Aorta (tissue), 5 donors: ENCODE measurements at regions not wholly inside any gene's neighbourhood (a gene's known extent, or its start where the extent isn't known, plus 50 kb on each side); places are given as distances from the start of the nearest gene placed in this dataset.
"Not testable (repeated sequence)": the region's sequence is repeated elsewhere in the genome, so short reads cannot be mapped to it uniquely, and the experiment has no call there.

Experiments
- ATAC-seq: fragments of 200-7000 bp; cut with Tn5 transposase; one replicate; pipeline ENCODE4 v1.9.1; 2022; ENCODE audit warnings: moderate library complexity; ENCODE audit not compliant: low FRiP score
- DNase-seq, 2 donors: peaks; one replicate each; pipeline ENCODE4 v3.0.0-alpha.2; 2020
- H3K27ac ChIP-seq, 2 donors: one replicate each; pipeline ENCODE4 v1.5.1; 2013; ENCODE audit warnings: low read length in 2 of 2, mild to moderate bottlenecking in 2 of 2, moderate library complexity in 2 of 2, control low read depth in 1 of 2, inconsistent platforms in 1 of 2, low read depth in 1 of 2
- H3K27me3 ChIP-seq, 2 donors: one replicate each; pipeline ENCODE4 v1.6.1; 2013; ENCODE audit warnings: control low read depth in 1 of 2, low read length in 1 of 2, mild to moderate bottlenecking in 1 of 2, moderate library complexity in 1 of 2; ENCODE audit not compliant: insufficient read depth in 2 of 2, control insufficient read depth in 1 of 2
- H3K36me3 ChIP-seq, 2 donors: one replicate each; pipeline ENCODE4 v1.6.1; 2013; ENCODE audit warnings: control low read depth in 1 of 2, low read length in 1 of 2, mild to moderate bottlenecking in 1 of 2; ENCODE audit not compliant: insufficient read depth in 2 of 2, control insufficient read depth in 1 of 2
- H3K4me1 ChIP-seq, 2 donors: one replicate each; pipeline ENCODE4 v1.6.1; 2013; ENCODE audit warnings: low read length in 2 of 2, control low read depth in 1 of 2, mild to moderate bottlenecking in 1 of 2, moderate library complexity in 1 of 2; ENCODE audit not compliant: insufficient read depth in 2 of 2, control insufficient read depth in 1 of 2
- H3K4me3 ChIP-seq, 2 donors: one replicate each; pipeline ENCODE4 v1.5.1; 2013; ENCODE audit warnings: low read length in 2 of 2, control low read depth in 1 of 2, mild to moderate bottlenecking in 1 of 2
- H3K9me3 ChIP-seq: one replicate; pipeline ENCODE4 v1.6.1; 2013; ENCODE audit warnings: mild to moderate bottlenecking, low read length; ENCODE audit not compliant: control insufficient read depth
- WGBS, 2 donors: extraction: QIAGEN DNeasy Blood & Tissue Kit; methylation state at CpG; one replicate each; pipeline ENCODE4 v1.1.7; 2013; 5-methylcytosine and 5-hydroxymethylcytosine counted together
- intact Hi-C, 2 donors: fragments of 100-400 bp; cut with DNase I; formaldehyde crosslinking; loops; one replicate each; pipeline versions ENCODE4 v1.14.2 to v1.15.0; 2022
- donor health status: healthy with polysubstance abuse.
- donor health status: Bipolar disorder and iron deficiency.
- donor health status: DM: no; HTN: no; CAD: no.
- donor health status: DM: no; HTN: no; CAD: no.
- donor health status: DM: yes; HTN: yes; CAD: no.

GRCh38 chrX:51119058-51119926 lies 208.8 kb downstream of the BMP15 start:
- H3K27me3 ChIP-seq, H3K4me1 ChIP-seq, H3K27ac ChIP-seq, DNase-seq, H3K36me3 ChIP-seq, H3K9me3 ChIP-seq, ATAC-seq, intact Hi-C loops, H3K4me3 ChIP-seq: not testable (repeated sequence)
- 94 to 95% methylated on average over 35 to 49 of the region's 52 CpGs for WGBS, 2 donors

DNA sequence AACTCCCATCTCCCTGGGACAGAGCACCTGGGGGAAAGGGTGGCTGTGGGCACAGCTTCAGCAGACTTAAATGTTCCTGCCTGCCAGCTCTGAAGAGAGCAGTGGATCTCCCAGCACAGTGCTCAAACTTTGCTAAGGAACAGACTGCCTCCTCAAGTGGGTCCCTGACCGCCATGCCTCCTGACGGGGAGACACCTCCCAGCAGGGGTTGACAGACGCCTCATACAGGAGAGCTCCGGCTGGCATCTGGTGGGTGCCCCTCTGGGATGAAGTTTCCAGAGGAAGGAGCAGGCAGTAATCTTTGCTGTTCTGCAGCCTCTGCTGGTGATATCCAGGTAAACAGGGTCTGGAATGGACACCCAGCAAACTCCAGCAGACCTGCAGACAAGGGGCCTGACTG lies 206.9 kb upstream of the NUDT10 start:
- H3K27ac ChIP-seq, H3K4me1 ChIP-seq, H3K4me3 ChIP-seq, H3K27me3 ChIP-seq, DNase-seq, H3K36me3 ChIP-seq, H3K9me3 ChIP-seq, ATAC-seq, intact Hi-C loops: not testable (repeated sequence)
- 91 to 92% methylated on average over 4 of the region's 4 CpGs for WGBS, 2 donors

DNA sequence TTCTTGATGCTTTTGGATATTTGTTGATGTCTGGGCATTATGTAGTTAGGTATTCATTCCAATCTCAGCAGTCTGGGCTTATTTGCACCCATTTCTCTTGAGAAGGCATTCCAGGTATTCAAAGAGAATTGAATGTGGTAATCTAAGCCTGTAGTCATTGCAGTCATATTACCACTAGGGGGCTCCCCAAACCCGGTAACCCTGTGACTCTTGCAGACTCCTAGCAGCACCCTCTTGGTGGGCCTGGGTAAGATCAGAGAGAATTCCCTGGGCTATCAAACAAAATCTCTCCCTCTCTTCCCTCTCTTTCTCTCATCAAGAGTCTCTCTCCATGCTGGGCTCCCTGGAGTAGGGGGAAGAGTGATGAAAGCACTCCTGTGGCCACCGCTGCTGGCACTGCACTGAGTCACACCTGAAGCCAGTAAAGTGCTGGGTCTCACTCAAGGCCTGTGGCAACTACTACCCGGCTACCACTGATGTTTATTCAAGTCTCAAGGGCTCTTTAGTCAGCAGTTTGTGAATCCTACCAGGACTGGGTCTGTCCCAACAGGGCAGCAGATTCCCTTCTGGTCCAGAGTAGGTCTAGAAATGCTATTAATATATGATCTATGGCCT lies 187.7 kb upstream of the NUDT10 start:
- Histone ChIP-seq H3K27ac (no peak overlapping the region), H3K4me3 (no peak overlapping the region), H3K4me1 (no peaks in the 10 kb centered on the region), H3K27me3 (no peaks in the 10 kb centered on the region), H3K9me3 (no peaks in the 10 kb centered on the region), H3K36me3 (no peaks in the 10 kb centered on the region)
- intact Hi-C loops: loop anchor here in 1 of 2 donors (5.0 kb wide), 1 partner anchor 317 kb away; no protein-coding TSS in a partner anchor
- ATAC-seq: no peak
- 43 to 45% methylated on average over 3 of the region's 3 CpGs for WGBS, 2 donors
- DNase-seq: no peak

- Histone ChIP-seq H3K27me3 (no peaks in the 10 kb centered on the region), H3K4me1 (no peaks in the 10 kb centered on the region), H3K4me3 (no peak overlapping the region), H3K36me3 (no peaks in the 10 kb centered on the region), H3K27ac (no peak overlapping the region), H3K9me3 (no peaks in the 10 kb centered on the region)
- DNase-seq (no peak), ATAC-seq (no peak)
- 1 to 13% methylated on average over 2 of the region's 2 CpGs for WGBS, 2 donors
- intact Hi-C loops: loop anchor here in 1 of 2 donors (5.0 kb wide), 1 partner anchor 313 kb away; no protein-coding TSS in a partner anchor
Measured at GRCh38 chrX:51148848-51149247, 183.8 kb upstream of the NUDT10 start.

- no peaks in the 10 kb centered on the region for H3K36me3 ChIP-seq
- DNase-seq (no peak), ATAC-seq (no peak)
- no peak overlapping the region for H3K27ac ChIP-seq
- H3K4me3 ChIP-seq: no peak overlapping the region
- H3K27me3 ChIP-seq: no peaks in the 10 kb centered on the region
- WGBS, 2 donors: 28 to 44% methylated on average over 1 of the region's 1 CpG
- no peaks in the 10 kb centered on the region for H3K4me1 ChIP-seq
- intact Hi-C loops: no loop called here
- no peaks in the 10 kb centered on the region for H3K9me3 ChIP-seq
Measured at GRCh38 chrX:51151734-51152133, 180.9 kb upstream of the NUDT10 start.

- H3K9me3 ChIP-seq: no peaks in the 10 kb centered on the region
- ATAC-seq (no peak), DNase-seq (no peak)
- no peaks in the 10 kb centered on the region for H3K27me3 ChIP-seq
- no peak overlapping the region for H3K4me3 ChIP-seq
- 59 to 83% methylated on average over 1 of the region's 1 CpG for WGBS, 2 donors
- no peak overlapping the region for H3K27ac ChIP-seq
- no peaks in the 10 kb centered on the region for H3K4me1 ChIP-seq
- intact Hi-C loops: no loop called here
- no peaks in the 10 kb centered on the region for H3K36me3 ChIP-seq
Measured at GRCh38 chrX:51155157-51155556, 177.5 kb upstream of the NUDT10 start.

GRCh38 chrX:51155566-51155965 lies 177.1 kb upstream of the NUDT10 start:
- DNase-seq (no peak), ATAC-seq (no peak)
- no peak overlapping the region for H3K4me3 ChIP-seq
- no peaks in the 10 kb centered on the region for H3K27me3 ChIP-seq
- intact Hi-C loops: no loop called here
- H3K4me1 ChIP-seq: no peaks in the 10 kb centered on the region
- H3K27ac ChIP-seq: no peak overlapping the region
- H3K36me3 ChIP-seq: no peaks in the 10 kb centered on the region
- no peaks in the 10 kb centered on the region for H3K9me3 ChIP-seq
- 53 to 75% methylated on average over 4 of the region's 4 CpGs for WGBS, 2 donors

DNA sequence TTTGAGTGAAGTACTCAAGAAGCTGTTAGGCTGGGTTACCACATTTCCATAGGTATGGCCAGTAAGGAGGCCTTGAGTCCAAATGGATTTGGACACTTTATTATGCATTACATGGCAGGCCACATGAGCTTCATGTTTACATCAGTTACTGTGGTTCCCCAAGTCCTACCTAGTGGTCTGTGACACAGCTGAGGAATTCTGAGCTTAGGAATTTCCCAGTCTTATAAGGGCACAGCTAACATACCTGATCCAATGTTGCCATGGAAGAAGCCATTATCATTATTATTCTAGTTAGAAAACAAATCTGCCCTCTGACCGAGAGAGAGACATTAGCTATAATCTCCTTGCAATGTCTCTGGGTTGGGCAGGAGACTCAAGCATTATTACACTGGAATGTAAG lies 174.4 kb upstream of the NUDT10 start:
- Histone ChIP-seq H3K4me1 (no peaks in the 10 kb centered on the region), H3K27me3 (no peaks in the 10 kb centered on the region), H3K27ac (no peak overlapping the region), H3K9me3 (no peaks in the 10 kb centered on the region), H3K36me3 (no peaks in the 10 kb centered on the region), H3K4me3 (no peak overlapping the region)
- ATAC-seq (no peak), DNase-seq (no peak)
- intact Hi-C loops: no loop called here
- 41 to 66% methylated on average over 1 of the region's 1 CpG for WGBS, 2 donors

GRCh38 chrX:51159378-51159777 lies 173.2 kb upstream of the NUDT10 start:
- H3K9me3 ChIP-seq, H3K27me3 ChIP-seq, ATAC-seq, intact Hi-C loops, H3K4me3 ChIP-seq, DNase-seq, H3K4me1 ChIP-seq, H3K36me3 ChIP-seq, H3K27ac ChIP-seq: not testable (repeated sequence)
- 82% methylated on average over 1 of the region's 1 CpG; no CpG with 5 or more reads in 1 of the 2 donors for WGBS, 2 donors
